ENCODE measurements at regions not wholly inside any gene's neighbourhood (a gene's known extent, or its start where the extent isn't known, plus 50 kb on each side); places are given as distances from the start of the nearest gene placed in this dataset.
"Not testable (repeated sequence)": the region's sequence is repeated elsewhere in the genome, so short reads cannot be mapped to it uniquely, and the experiment has no call there.

DNA sequence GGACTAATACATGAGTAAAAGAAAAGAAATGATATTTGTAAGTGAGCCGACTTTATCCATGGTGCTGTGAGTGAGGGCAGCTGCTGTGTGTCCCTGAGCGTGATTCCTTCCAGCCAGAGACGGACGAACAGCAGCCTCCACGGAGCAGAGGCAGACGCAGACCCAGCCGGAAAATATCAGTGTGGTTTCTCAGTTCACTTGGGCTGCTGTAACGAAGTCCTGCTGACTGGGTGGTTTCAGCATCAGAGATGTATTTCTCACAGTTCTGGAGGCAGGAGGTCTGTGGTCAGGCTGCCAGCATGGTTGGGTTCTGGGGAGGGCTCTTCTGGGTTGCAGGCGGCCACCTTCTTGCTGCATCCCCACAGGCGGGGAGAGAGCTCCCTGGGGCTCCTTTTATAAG, 375.6 kb downstream of the GLRX3 start:
- H3K27me3 ChIP-seq (ENCODE audit: control insufficient read depth, insufficient read depth, low read length), result no peaks in the 10 kb centered on the region
- H3K36me3 ChIP-seq (ENCODE audit: control insufficient read depth, insufficient read depth, low read length), result no peaks in the 10 kb centered on the region
- DNase-seq (ENCODE audit: low read depth), result no peak
- TF ChIP-seq, protein P1, sequence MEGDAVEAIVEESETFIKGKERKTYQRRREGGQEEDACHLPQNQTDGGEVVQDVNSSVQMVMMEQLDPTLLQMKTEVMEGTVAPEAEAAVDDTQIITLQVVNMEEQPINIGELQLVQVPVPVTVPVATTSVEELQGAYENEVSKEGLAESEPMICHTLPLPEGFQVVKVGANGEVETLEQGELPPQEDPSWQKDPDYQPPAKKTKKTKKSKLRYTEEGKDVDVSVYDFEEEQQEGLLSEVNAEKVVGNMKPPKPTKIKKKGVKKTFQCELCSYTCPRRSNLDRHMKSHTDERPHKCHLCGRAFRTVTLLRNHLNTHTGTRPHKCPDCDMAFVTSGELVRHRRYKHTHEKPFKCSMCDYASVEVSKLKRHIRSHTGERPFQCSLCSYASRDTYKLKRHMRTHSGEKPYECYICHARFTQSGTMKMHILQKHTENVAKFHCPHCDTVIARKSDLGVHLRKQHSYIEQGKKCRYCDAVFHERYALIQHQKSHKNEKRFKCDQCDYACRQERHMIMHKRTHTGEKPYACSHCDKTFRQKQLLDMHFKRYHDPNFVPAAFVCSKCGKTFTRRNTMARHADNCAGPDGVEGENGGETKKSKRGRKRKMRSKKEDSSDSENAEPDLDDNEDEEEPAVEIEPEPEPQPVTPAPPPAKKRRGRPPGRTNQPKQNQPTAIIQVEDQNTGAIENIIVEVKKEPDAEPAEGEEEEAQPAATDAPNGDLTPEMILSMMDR (IDR thresholded peaks at IDR 0.05; ENCODE audit: insufficient read depth, low read length, poor library complexity, severe bottlenecking), result no peak
- H3K4me3 ChIP-seq (ENCODE audit: low read depth, low read length), result no peak overlapping the region

DNA sequence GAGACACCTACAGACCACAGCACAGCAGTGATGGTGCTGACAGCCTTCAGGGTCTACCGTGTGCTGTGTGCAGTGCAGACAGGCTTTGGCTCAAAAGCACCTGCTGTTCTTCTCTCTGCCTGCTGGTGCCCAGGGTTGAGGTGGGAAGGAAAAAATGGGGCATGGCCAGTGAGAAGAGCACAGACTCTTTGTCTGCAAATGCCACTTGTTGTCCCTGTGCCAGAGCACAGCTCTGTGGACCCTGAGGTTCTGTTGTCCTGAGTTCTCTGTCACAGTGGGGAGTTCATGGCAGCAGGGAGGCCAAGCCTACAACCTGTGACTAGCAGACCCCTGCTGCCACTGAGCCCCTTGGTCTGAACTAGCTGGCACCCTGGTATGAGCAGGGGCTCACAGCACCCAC, 376.7 kb downstream of the GLRX3 start:
- TF ChIP-seq, protein P1 (IDR thresholded peaks at IDR 0.05; ENCODE audit: insufficient read depth, low read length, poor library complexity, severe bottlenecking), result no peak
- DNase-seq (ENCODE audit: low read depth), result no peak
- H3K36me3 ChIP-seq (ENCODE audit: control insufficient read depth, insufficient read depth, low read length), result no peaks in the 10 kb centered on the region
- H3K4me3 ChIP-seq (ENCODE audit: low read depth, low read length), result no peak overlapping the region
- no peaks in the 10 kb centered on the region for H3K27me3 ChIP-seq (ENCODE audit: control insufficient read depth, insufficient read depth, low read length)

DNA sequence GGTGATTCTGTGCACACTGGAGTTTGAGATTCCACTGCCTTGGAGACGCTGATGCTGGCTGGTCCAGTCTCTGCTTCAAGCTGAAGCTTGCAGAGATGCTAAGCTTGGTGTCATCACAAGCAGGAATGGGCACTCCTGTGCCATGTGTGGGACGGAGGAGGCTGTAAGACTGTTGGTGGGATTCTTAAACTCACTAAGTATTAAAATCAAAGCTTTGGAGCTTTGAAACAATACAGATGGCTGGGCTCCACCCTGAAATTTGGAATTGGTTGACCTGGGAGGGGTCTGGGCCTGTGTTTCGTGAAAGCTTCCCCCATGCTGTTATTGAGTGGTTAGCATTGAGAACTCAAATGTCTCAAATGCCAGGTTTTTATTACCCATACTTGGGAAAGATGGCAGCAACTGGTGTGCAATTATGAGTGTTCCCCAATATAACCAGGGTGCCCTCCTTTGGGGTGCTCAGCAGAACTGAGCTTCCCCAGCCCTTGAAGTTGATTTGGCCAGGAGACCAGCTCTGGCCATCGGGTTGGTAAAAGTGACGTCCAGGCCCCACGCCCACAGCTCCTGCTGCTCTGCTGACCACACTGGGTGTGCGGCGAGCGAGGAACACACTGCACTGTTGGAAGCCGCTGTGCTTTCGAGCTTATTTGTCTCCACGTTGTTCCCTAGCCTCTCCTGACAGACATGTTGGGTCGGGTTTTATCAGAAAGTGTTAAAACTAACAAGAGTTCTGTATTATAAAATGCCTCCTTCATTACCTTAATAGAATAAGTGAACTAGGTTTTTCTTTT, 377.7 kb downstream of the GLRX3 start:
- TF ChIP-seq, protein P1 (IDR thresholded peaks at IDR 0.05; ENCODE audit: insufficient read depth, low read length, poor library complexity, severe bottlenecking), result no peak

GRCh38 chr10:130515670-130516069, 379.5 kb downstream of the GLRX3 start:
- H3K36me3 ChIP-seq (ENCODE audit: control insufficient read depth, insufficient read depth, low read length), result no peaks in the 10 kb centered on the region
- DNase-seq (ENCODE audit: low read depth), result no peak
- TF ChIP-seq, protein P1 (IDR thresholded peaks at IDR 0.05; ENCODE audit: insufficient read depth, low read length, poor library complexity, severe bottlenecking), result no peak

More for the DNA sequence above, 377.7 kb downstream of the GLRX3 start:
- DNase-seq (ENCODE audit: low read depth), result no peak
- Histone ChIP-seq H3K4me3 (ENCODE audit: low read depth, low read length) (no peak overlapping the region), H3K36me3 (ENCODE audit: control insufficient read depth, insufficient read depth, low read length) (no peaks in the 10 kb centered on the region), H3K27me3 (ENCODE audit: control insufficient read depth, insufficient read depth, low read length) (no peaks in the 10 kb centered on the region)

DNA sequence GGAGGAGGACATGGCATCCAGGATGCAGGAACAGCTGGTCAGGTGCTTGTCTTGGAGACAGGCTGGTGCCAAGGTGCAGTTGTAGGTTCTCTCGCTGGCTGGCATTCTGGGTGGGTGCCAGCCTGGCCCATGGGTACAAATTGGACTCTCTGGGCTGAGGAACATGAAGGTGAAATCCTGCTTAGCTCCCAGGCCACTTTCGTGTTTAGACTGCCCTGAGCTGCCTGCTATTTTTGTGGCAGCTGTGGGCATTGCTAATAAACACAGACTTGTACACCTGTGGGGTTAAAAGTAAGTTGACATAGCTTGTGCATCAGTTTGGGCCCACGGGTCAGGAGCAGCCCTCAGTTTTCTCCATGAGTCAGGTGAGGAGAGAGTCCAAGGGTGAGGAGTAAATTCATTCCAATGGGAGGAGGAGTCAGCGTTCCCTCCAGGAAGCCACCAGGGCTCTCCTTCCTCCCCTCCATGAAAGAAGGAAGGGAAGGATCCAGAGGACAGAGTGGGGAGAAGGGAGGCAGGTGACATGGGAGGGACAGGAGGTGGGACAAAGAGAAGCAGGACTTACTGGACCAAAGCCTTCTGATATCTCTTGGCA, 380.0 kb downstream of the GLRX3 start:
- DNase-seq (ENCODE audit: low read depth), result no peak
- no peaks in the 10 kb centered on the region for H3K27me3 ChIP-seq (ENCODE audit: control insufficient read depth, insufficient read depth, low read length)
- TF ChIP-seq, protein P1 (IDR thresholded peaks at IDR 0.05; ENCODE audit: insufficient read depth, low read length, poor library complexity, severe bottlenecking), result no peak
- no peaks in the 10 kb centered on the region for H3K36me3 ChIP-seq (ENCODE audit: control insufficient read depth, insufficient read depth, low read length)
- H3K4me3 ChIP-seq (ENCODE audit: low read depth, low read length), result no peak overlapping the region

More at GRCh38 chr10:130515670-130516069, 379.5 kb downstream of the GLRX3 start:
- H3K27me3 ChIP-seq (ENCODE audit: control insufficient read depth, insufficient read depth, low read length), result no peaks in the 10 kb centered on the region
- H3K4me3 ChIP-seq (ENCODE audit: low read depth, low read length), result no peak overlapping the region

DNA sequence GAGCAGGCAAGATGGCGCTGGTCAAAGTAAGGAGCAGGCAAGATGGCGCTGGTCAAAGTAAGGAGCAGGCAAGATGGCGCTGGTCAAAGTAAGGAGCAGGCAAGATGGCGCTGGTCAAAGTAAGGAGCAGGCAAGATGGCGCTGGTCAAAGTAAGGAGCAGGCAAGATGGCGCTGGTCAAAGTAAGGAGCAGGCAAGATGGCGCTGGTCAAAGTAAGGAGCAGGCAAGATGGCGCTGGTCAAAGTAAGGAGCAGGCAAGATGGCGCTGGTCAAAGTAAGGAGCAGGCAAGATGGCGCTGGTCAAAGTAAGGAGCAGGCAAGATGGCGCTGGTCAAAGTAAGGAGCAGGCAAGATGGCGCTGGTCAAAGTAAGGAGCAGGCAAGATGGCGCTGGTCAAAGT, 382.7 kb downstream of the GLRX3 start:
- H3K36me3 ChIP-seq (ENCODE audit: control insufficient read depth, insufficient read depth, low read length); H3K27me3 ChIP-seq (ENCODE audit: control insufficient read depth, insufficient read depth, low read length); DNase-seq (ENCODE audit: low read depth); H3K4me3 ChIP-seq (ENCODE audit: low read depth, low read length): not testable (repeated sequence)
